ENCODE measurements at regions not wholly inside any gene's neighbourhood (a gene's known extent, or its start where the extent isn't known, plus 50 kb on each side); places are given as distances from the start of the nearest gene placed in this dataset.

GRCh38 chr16:76023835-76024234, 253.4 kb upstream of the CNTNAP4 start:
- H3K4me3 ChIP-seq (ENCODE audit: low read length): no peak overlapping the region
- no peak for DNase-seq (ENCODE audit: low read depth)
- TF ChIP-seq CTCF (IDR thresholded peaks at IDR 0.05; ENCODE audit: insufficient read depth, low read depth, low read length, missing control alignments): no peak

GRCh38 chr16:76035689-76036088, 241.5 kb upstream of the CNTNAP4 start:
- no peak overlapping the region for H3K4me3 ChIP-seq (ENCODE audit: low read length)
- DNase-seq (ENCODE audit: low read depth): peak; percentile 3
- no peak for TF ChIP-seq CTCF (IDR thresholded peaks at IDR 0.05; ENCODE audit: insufficient read depth, low read depth, low read length, missing control alignments)

GRCh38 chr16:76038097-76038496, 239.1 kb upstream of the CNTNAP4 start:
- TF ChIP-seq CTCF (IDR thresholded peaks at IDR 0.05; ENCODE audit: insufficient read depth, low read depth, low read length, missing control alignments): no peak
- no peak overlapping the region for H3K4me3 ChIP-seq (ENCODE audit: low read length)
- no peak for DNase-seq (ENCODE audit: low read depth)

GRCh38 chr16:76052725-76053124, 224.5 kb upstream of the CNTNAP4 start:
- DNase-seq (ENCODE audit: low read depth): no peak
- no peak overlapping the region for H3K4me3 ChIP-seq (ENCODE audit: low read length)
- TF ChIP-seq CTCF (IDR thresholded peaks at IDR 0.05; ENCODE audit: insufficient read depth, low read depth, low read length, missing control alignments): no peak

GRCh38 chr16:76059186-76059585, 218.0 kb upstream of the CNTNAP4 start:
- H3K4me3 ChIP-seq (ENCODE audit: low read length): no peak overlapping the region
- DNase-seq (ENCODE audit: low read depth): peak; percentile 94
- TF ChIP-seq CTCF (IDR thresholded peaks at IDR 0.05; ENCODE audit: insufficient read depth, low read depth, low read length, missing control alignments): no peak

GRCh38 chr16:76059701-76060100, 217.5 kb upstream of the CNTNAP4 start:
- no peak for DNase-seq (ENCODE audit: low read depth)
- no peak overlapping the region for H3K4me3 ChIP-seq (ENCODE audit: low read length)
- no peak for TF ChIP-seq CTCF (IDR thresholded peaks at IDR 0.05; ENCODE audit: insufficient read depth, low read depth, low read length, missing control alignments)

- no peak overlapping the region for H3K4me3 ChIP-seq (ENCODE audit: low read length)
- no peak for TF ChIP-seq CTCF (IDR thresholded peaks at IDR 0.05; ENCODE audit: insufficient read depth, low read depth, low read length, missing control alignments)
- DNase-seq (ENCODE audit: low read depth): no peak
Observed at GRCh38 chr16:76071690-76072089, 205.5 kb upstream of the CNTNAP4 start.

All from epithelial cell of esophagus (primary cell).